Upper lobe of left lung (tissue), 6 donors: ENCODE measurements at regions not wholly inside any gene's neighbourhood (a gene's known extent, or its start where the extent isn't known, plus 50 kb on each side); places are given as distances from the start of the nearest gene placed in this dataset.
A peak's percentile ranks its signal among the peaks of the same experiment; 100 is the strongest.

Experiments used
- ATAC-seq, 2 donors: fragments of 200-7000 bp; cut with Tn5 transposase; one replicate each; pipeline ENCODE4 v1.9.1; 2022; ENCODE audit warnings: mild to moderate bottlenecking in 2 of 2, moderate library complexity in 2 of 2; ENCODE audit not compliant: low FRiP score in 2 of 2
- DNase-seq, 2 donors: peaks; one replicate each; pipeline ENCODE4 v3.0.0-alpha.2; 2019 to 2020
- H3K27ac ChIP-seq, 4 donors: fragments of 200-600 bp; sonication (generic); one replicate each; pipeline ENCODE4 v1.5.1; 2016 to 2019
- H3K27me3 ChIP-seq, 4 donors: fragments of 200-600 bp; sonication (generic); one replicate each; pipeline ENCODE4 v1.5.1; 2017 to 2019
- H3K36me3 ChIP-seq, 4 donors: fragments of 200-600 bp; sonication (generic); one replicate each; pipeline ENCODE4 v1.5.1; 2016 to 2019
- H3K4me1 ChIP-seq, 4 donors: fragments of 200-600 bp; sonication (generic); one replicate each; pipeline ENCODE4 v1.5.1; 2018 to 2019
- H3K4me3 ChIP-seq, 4 donors: fragments of 200-600 bp; sonication (generic); one replicate each; pipeline ENCODE4 v1.5.1; 2017 to 2019; ENCODE audit warnings: mild to moderate bottlenecking in 2 of 4, moderate library complexity in 1 of 4
- H3K9me3 ChIP-seq, 4 donors: fragments of 200-600 bp; sonication (generic); one replicate each; pipeline ENCODE4 v1.5.1; 2018 to 2019
- CTCF ChIP-seq, 6 experiments: fragments of 450-650 bp in 4 of 6; fragments of 200-600 bp in 2 of 6; sonication (generic) in 2 of 6; IDR thresholded peaks; one replicate each; pipeline ENCODE4 v1.5.1; 2016 to 2019; ENCODE audit warnings: antibody characterized with exemption in 6 of 6
- EP300 ChIP-seq, 4 donors: sonication (generic); formaldehyde crosslinking; IDR thresholded peaks; one replicate each; pipeline ENCODE4 v1.5.1; 2017; ENCODE audit warnings: antibody characterized with exemption in 4 of 4, control low read depth in 2 of 4
- POLR2A ChIP-seq, 4 donors: fragments of 450-650 bp; IDR thresholded peaks; one replicate each; pipeline ENCODE4 v1.5.1; 2016 to 2017; ENCODE audit warnings: antibody characterized with exemption in 4 of 4, mild to moderate bottlenecking in 2 of 4
- POLR2AphosphoS5 ChIP-seq, 2 donors: sonication (generic); formaldehyde crosslinking; IDR thresholded peaks; one replicate each; pipeline ENCODE4 v1.5.1; 2017; ENCODE audit warnings: antibody characterized with exemption in 2 of 2
- WGBS, 2 donors: methylation state at CpG; one replicate each; pipeline ENCODE4 v1.1.5; 2017 to 2018; 5-methylcytosine and 5-hydroxymethylcytosine counted together
- donor health status: DM: no; HTN: no; CAD: no; lungs with moderate emphysema.
- donor health status: DM: no; HTN: yes; CAD: no; lungs with severe emphysema.

DNA sequence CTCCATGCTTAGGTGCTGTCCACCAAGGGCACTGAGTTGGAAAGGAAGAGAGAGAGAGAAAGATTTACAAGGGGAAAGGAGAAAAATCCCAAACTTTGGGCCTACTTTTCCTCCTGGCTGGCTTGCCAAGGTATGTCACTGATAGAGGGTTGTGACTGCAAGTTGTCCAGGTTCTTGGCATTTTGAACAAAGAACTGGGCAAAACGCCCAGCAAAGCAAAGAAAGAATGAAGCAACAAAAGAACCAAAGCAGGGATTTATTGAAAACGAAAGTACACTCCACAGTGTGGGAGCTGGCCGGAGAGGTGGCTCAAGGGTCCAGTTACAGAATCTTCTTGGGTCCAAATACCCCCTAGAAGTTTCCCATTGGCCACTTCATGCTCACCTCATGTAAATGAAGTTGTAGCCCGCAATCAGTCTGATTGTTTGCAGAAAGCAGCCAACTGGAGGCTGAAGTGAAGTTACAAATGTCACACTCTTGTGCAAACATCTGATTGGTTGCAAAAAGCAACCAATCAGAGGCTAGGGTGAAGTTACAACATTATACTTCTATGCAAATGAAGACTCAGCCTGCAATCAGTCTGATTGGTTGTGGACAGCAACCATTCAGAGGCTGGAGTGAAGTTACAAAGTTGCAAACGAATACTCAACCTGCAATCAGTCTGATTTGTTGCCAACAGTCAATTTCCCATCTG, 263.5 kb downstream of the YTHDC2 start:
- no peaks in the 10 kb centered on the region for H3K36me3 ChIP-seq
- H3K27ac ChIP-seq: no peak overlapping the region
- WGBS, 2 donors: 54 to 59% methylated on average over 5 of the region's 5 CpGs
- no peaks in the 10 kb centered on the region for H3K27me3 ChIP-seq
- TF ChIP-seq EP300 (IDR thresholded peaks at IDR 0.05): no peak
- no peak for TF ChIP-seq POLR2A (IDR thresholded peaks at IDR 0.05)
- no peak for TF ChIP-seq CTCF (IDR thresholded peaks at IDR 0.05)
- TF ChIP-seq POLR2AphosphoS5 (IDR thresholded peaks at IDR 0.05): no peak
- no peaks in the 10 kb centered on the region for H3K9me3 ChIP-seq
- DNase-seq (no peak), ATAC-seq (no peak)
- H3K4me1 ChIP-seq: no peaks in the 10 kb centered on the region
- H3K4me3 ChIP-seq: peak overlapping the region in 1 of 4 donors; percentile 4

DNA sequence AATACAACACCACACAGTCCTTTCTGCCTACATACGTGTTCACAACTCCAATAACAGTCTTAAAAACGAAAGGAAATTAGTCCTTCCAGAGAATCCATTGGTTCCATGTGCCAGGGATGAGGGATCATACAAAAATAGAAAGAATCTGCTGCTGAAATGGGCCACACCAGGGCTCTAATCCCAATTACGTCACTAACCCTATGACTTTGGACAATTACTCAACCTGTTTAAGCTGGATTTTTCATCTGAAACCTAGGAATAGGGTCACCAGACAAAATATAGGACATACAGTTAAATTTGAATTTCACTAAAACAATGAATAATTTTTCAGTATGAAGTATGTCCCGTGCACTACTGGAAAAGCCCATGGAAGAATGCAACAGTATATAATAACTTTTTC, 264.7 kb downstream of the YTHDC2 start:
- TF ChIP-seq CTCF (IDR thresholded peaks at IDR 0.05) (no peak), EP300 (IDR thresholded peaks at IDR 0.05) (no peak), POLR2A (IDR thresholded peaks at IDR 0.05) (no peak), POLR2AphosphoS5 (IDR thresholded peaks at IDR 0.05) (no peak)
- ATAC-seq (no peak), DNase-seq (no peak)
- Histone ChIP-seq H3K4me1 (no peaks in the 10 kb centered on the region), H3K27me3 (no peaks in the 10 kb centered on the region), H3K27ac (no peak overlapping the region), H3K36me3 (no peaks in the 10 kb centered on the region), H3K4me3 (no peak overlapping the region), H3K9me3 (no peaks in the 10 kb centered on the region)
- 70 to 87% methylated on average over 4 of the region's 4 CpGs for WGBS, 2 donors

- H3K27me3 ChIP-seq: no peaks in the 10 kb centered on the region
- no peak overlapping the region for H3K4me3 ChIP-seq
- TF ChIP-seq POLR2AphosphoS5 (IDR thresholded peaks at IDR 0.05): no peak
- no peak for TF ChIP-seq POLR2A (IDR thresholded peaks at IDR 0.05)
- TF ChIP-seq EP300 (IDR thresholded peaks at IDR 0.05): no peak
- TF ChIP-seq CTCF (IDR thresholded peaks at IDR 0.05): no peak
- no peaks in the 10 kb centered on the region for H3K9me3 ChIP-seq
- no peak overlapping the region for H3K27ac ChIP-seq
- ATAC-seq (no peak), DNase-seq (no peak)
- no peaks in the 10 kb centered on the region for H3K4me1 ChIP-seq
- H3K36me3 ChIP-seq: no peaks in the 10 kb centered on the region
- WGBS, 2 donors: 43 to 46% methylated on average over 5 of the region's 5 CpGs
These were observed 274.7 kb downstream of the YTHDC2 start for GRCh38 chr5:113788141-113788655.

DNA sequence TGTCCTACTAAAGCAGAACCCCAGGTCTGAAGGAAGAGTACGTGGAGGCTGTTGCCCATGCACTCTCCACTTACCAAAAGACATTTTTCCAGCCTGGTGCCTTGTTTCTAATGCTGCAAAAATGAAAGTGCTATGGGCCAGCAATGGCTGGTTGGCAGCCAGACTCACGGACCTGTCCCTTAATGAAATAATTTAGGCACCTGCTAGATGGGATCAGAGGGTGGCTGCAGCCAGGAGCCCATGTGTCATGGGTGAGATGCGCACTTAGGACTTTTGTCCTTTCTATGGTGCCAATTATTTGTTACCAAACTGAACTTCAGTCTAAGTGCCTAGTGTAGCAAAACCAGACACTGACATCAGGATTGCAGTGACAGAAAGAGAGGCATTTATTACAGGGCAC, 276.3 kb downstream of the YTHDC2 start:
- no peak for TF ChIP-seq EP300 (IDR thresholded peaks at IDR 0.05)
- no peak for TF ChIP-seq POLR2A (IDR thresholded peaks at IDR 0.05)
- TF ChIP-seq POLR2AphosphoS5 (IDR thresholded peaks at IDR 0.05): no peak
- TF ChIP-seq CTCF (IDR thresholded peaks at IDR 0.05): no peak
- H3K9me3 ChIP-seq: no peaks in the 10 kb centered on the region
- no peak overlapping the region for H3K27ac ChIP-seq
- H3K4me1 ChIP-seq: no peaks in the 10 kb centered on the region
- ATAC-seq (no peak), DNase-seq (no peak)
- H3K27me3 ChIP-seq: no peaks in the 10 kb centered on the region
- no peak overlapping the region for H3K4me3 ChIP-seq
- H3K36me3 ChIP-seq: no peaks in the 10 kb centered on the region
- WGBS, 2 donors: 83 to 84% methylated on average over 2 to 3 of the region's 3 CpGs

GRCh38 chr5:113792806-113793205, 279.3 kb downstream of the YTHDC2 start:
- H3K36me3 ChIP-seq: no peaks in the 10 kb centered on the region
- H3K27ac ChIP-seq: no peak overlapping the region
- DNase-seq (no peak), ATAC-seq (no peak)
- H3K4me1 ChIP-seq: no peaks in the 10 kb centered on the region
- H3K4me3 ChIP-seq: no peak overlapping the region
- no peaks in the 10 kb centered on the region for H3K9me3 ChIP-seq
- no peaks in the 10 kb centered on the region for H3K27me3 ChIP-seq
- 79 to 86% methylated on average over 4 of the region's 4 CpGs for WGBS, 2 donors
- TF ChIP-seq EP300 (IDR thresholded peaks at IDR 0.05) (no peak), POLR2AphosphoS5 (IDR thresholded peaks at IDR 0.05) (no peak), POLR2A (IDR thresholded peaks at IDR 0.05) (no peak), CTCF (IDR thresholded peaks at IDR 0.05) (no peak)
